HG02870 (cell line): ENCODE measurements at regions not wholly inside any gene's neighbourhood (a gene's known extent, or its start where the extent isn't known, plus 50 kb on each side); places are given as distances from the start of the nearest gene placed in this dataset.
"Not testable (repeated sequence)": the region's sequence is repeated elsewhere in the genome, so short reads cannot be mapped to it uniquely, and the experiment has no call there.

Source experiments
- ATAC-seq: cut with Tn5 transposase; IDR thresholded peaks from one replicate; pipeline ENCODE4 v1.9.1; 2021; ENCODE audit warnings: mild to moderate bottlenecking, moderate library complexity; ENCODE audit not compliant: unreplicated experiment

DNA sequence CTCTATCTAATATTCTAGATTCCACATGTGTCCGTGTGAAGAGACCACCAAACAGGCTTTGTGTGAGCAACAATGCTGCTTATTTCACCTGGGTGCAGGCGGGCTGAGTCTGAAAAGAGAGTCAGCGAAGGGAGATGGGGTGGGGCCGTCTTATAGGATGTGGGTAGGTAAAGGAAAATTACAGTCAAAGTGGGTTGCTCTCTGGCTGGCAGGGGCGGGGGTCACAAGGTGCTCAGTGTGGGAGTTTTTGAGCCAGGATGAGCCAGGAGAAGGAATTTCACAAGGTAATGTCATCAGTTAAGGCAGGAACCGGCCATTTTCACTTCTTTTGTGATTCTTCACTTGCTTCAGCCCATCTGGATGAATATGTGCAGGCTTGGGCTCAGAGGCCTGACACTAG, 779.3 kb downstream of the RNF144A start:
- not testable (repeated sequence) for ATAC-seq

DNA sequence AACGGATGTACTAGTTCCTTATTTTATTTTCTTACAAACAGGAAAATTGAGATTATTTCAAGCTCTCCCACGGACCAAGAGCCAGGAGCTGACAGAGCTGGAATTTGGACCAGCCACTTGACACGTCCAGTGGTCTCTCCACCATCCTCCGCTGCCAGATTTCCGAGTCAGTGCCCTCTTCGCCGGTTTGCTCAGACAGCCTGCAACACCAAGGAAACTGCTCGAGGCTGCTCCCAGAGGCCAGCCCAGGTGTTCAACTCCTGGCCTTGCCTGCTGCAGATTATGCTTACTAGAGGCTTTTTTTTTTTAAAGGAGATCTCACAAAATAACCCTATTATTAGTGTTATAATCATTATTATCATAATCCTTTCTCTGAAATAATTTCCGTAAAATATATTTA, 779.8 kb downstream of the RNF144A start:
- ATAC-seq = no peak

DNA sequence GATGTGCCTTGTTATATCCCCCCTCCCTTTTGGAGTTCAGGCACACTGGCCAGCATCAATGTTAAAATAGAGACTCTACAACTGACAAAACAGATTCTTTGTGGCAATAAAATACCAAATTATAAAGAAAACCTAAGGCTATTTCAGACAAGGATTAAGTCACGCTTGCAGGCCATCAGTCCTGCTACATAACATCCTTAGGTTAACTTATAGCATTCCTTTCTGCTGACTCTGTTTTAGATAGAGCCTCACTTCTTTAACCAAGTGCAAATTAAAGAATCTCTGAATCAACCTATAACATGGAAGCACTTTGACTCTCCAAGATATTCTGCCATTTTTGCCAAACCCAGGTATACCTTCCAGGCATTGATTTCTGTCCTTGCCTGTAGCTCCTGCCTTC, 784.6 kb downstream of the RNF144A start:
- ATAC-seq = no peak

DNA sequence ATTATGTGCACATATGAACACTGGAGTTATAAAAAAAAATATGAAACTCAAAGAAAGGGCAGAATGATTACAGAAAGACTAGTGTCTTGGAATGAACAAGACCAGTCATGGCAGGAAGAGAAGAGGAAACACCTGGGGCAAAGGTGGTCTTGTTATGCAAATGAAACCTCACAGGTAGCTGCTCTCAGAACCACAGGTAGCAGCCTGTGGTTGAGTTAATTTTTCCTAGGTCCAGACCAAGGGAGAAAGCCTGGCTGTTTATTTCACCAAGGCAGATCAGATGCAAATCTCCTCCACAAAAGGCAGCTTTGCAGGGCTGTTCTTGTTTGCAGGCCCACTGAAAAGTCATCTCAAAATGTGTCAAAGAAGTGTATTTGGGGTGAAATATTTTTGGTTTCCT, 785.8 kb downstream of the RNF144A start:
- ATAC-seq = no peak

DNA sequence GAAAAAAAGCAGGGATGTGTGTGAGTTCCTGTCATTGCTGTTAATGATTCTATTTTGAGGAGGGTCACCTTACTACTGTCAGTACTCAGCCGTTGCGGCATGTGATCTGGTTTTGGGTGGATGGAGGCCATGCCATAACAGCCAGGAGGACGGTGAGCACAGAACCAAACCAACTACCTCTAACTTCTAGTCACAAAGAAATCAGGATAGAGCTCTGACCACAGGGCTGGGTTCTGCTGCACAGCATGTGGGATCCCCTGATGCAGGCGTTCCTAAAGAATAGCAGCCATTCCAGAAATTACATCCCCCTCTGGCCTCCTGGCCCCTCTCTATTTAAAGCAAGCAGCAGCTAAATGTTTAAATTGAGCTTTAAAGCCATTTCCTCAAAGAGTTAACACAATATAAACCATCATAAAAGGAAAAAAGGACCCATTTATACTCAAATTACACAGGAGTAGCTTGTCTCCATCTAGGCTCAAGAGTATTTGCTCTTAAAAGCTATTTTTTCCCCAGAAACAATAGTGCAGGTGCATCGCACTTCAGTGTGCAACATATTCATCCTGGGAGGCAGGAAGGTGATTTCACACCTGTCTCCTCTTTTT, 786.4 kb downstream of the RNF144A start:
- ATAC-seq = no peak

DNA sequence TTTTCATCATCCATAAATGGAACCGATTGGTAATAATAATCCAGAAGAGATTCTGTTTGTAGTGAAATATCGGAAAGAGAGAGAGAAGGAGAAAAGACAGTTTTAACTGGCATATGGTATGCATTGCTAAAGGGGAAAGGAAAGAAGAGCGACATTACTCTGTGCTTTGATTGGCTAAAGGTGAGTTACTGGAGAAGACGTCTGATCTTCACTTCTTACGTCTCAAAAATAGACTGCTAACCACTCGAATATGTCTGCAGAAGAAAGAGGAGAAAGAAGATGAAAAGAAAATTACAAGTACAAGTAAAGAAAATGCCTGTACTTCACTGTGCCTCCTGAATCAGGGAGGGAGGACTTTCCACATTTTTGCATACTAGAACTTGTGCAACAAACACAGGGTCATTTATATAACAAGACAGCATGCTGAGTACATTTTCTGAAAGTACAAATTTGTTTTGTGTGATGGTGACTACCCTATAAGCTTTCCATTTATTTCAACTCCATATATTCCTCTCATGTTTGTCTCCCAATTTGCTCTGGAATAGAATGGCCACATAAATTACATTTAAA, 787.2 kb downstream of the RNF144A start:
- ATAC-seq = no peak

DNA sequence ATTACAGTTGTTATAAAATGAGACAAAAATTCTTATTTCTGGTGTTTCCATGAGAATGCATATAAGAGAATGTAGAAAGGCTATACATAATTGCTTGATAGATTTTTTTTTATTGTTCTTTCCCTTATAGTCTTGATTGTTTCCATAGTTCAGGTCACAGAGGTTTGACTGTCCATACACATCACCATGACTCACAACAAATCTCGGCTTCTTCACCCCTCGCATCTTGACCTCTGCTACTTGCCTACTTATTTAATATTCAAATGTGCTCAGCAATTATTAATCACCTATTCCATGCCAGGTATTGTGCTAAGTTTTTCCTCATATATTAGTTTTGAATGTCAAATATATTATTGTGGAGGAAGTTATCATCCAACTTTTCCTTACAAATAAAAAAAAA, 789.6 kb downstream of the RNF144A start:
- ATAC-seq = no peak

DNA sequence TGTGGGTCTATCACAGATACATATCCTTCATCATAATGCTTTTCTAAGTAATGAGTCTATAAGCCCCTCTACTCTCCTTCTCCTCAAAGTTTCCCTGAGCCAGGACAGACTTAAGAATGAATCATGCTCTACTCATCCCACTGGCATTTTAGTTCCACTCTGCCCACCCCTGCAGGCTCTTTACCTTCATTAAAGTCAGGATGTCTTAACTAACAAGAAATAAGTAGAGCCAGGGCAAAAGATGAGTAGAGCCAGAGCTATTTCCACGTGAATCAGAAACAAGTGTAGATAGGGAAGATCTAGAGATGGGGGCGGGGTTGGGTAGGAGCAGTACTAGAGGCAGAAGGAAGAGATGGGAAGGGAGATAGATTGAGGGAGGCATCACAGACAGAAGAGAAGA, 790.5 kb downstream of the RNF144A start:
- no peak for ATAC-seq

DNA sequence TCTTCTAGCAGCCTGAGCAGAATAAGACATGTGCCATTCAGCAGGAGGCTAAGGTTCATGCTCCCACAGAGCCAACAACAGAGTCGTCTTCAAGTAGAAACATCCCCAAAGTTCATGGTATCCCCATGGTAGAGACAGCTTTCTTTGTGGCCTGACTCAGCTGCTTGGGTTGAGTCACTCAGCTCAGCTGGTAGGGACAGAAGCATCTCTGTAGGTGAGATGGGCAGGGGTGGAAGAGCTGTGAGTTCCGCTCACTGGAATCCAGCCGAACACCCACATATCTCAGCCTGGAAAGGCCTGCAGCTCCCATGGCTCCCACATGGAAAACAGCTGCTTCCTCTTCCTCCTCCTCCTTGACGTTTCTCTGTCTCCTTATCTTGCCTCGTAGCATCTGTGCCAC, 792.7 kb downstream of the RNF144A start:
- no peak for ATAC-seq

DNA sequence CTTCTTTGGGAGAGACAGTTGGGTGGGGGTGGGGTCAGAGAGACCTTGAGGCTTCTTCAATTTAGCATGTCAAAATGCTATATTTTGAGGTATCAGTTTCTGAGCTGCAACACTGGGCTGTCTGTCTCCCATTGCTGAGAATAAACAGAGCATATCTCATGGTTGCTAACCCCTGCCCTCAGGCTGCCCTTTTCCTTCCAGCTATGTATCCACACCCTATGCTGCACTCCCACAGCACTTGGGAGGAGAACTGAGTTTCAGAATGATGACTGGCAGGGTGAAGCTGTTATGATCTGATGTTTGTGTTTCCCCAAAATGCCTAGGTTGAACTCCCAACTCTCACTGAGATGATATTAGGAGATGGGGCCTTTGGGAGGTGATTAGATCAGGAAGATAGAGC, 794.0 kb downstream of the RNF144A start:
- ATAC-seq = no peak

DNA sequence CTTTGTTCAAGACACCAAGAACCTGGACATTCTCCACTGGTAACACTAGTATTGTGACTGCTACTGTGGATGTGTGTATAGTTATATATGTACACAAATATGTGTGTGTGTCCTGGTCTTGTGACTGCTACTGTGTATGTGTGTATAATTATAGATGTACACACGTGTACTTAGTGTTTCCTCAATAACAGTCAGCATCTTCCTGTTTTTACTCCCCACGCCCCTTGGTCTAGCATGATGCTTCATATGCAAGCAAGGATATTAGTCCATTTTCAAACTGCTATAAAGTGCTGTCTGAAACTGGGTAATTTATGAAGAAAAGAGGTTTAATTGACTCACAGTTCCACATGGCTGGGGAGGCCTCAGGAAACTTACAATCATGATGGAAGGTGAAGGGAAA, 802.7 kb downstream of the RNF144A start:
- ATAC-seq = no peak

DNA sequence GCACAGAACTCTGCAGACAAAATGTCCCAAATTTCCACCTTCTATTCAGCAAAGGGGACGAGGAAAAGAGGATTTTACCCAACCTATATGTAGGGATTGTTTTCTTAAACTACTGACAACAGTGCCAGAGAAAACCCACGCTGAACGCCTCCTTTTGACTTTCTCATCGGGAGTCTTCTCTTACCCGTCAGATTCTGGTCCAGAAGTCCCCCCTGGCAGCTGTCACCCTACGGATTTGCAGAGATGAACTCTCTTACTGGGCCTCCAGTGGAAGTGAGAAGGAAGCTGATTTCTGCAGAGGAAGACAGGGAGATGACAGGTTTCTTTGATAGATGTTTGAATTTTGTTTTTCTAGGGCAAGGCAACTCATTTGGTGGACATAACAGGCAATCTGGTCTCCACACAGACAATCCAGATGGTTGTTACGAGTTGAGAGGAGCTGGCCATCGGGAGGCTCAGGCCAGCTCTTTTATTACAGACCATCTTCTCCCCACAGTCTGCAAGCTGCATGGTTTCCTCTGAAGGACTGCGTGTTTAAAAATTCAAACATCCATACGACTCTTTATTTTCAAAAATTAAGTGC, 804.3 kb downstream of the RNF144A start:
- no peak for ATAC-seq

DNA sequence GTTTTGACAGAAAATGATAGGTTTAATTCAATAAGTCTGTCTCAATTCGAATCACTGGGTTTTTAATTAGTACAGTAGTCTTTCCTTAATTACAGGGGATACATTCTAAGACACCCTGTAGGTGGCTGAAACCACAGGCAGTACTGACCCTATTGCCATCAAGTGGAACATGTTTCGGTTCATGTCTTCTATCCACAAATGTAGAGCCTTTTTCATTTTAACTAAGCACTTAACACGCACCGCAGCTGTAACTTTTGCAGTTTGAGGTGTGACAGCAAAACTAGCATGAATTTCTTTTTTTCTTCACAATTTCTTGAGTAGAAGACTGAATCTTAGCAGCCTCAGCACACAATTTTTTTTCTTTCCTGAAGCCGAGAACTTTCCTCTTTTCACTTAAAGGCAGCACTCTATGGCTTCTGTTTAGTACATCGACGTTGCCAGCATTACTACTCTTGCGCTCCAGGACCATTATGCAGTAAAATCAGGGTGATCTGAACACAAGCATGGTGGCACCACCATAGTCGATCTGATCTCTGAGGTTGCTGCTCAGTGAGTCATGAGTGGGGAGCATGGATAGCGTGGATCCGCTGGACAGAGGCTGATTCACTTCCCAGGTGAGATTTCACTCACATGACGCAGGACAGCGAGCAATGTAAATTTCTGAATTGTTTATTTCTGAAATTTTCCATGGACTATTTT, 805.1 kb downstream of the RNF144A start:
- peak; percentile 93 for ATAC-seq

DNA sequence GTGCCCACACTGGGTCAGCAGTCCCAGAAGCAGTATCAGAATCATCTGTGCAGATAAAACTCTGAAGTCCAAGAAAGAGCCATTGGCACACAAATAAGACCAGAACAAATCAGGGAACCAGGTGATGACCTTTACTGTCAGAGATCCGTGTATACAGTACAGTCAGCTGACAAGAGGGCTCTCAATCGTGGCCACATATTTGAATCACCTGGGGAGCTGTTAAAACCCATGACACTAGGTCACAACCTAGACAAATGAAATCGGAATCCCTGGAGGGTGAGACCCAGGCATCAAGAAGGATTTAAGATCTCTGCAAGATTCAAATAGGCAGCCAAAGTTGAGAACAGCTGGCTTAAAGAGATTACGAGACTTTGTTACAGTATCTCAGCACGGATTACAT, 807.1 kb downstream of the RNF144A start:
- ATAC-seq = no peak

DNA sequence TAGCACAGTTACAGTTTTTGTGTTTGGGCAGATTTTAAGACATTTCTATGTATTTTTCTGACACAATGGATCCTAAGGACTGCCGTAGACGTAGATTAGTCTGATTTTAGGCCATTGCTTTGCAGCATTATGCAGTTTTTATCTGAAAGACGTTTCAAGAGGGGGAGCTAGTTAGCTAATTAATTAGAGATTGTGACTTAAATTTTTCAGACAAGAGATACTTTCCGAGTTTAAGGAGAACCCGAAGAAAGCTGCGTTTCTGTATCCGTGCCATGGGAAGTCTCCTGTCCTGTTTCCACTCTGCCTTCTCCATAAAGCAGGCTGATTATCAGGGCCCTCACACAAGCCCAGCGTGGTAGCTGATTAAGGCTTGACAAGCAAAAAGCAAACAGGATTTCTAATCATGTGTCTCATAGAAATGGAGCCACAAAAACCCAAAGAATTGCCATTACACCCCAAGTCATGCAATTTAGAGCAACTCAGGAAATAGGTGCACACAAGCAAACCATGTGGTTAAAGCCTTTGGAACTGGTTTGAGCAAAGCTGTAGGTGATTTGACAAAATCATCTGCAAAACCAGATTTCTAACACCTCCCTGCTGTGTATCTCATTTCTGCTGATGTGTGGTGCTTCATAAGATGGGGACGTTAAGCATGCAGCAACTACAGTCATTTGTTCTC, 808.1 kb downstream of the RNF144A start:
- ATAC-seq = no peak

DNA sequence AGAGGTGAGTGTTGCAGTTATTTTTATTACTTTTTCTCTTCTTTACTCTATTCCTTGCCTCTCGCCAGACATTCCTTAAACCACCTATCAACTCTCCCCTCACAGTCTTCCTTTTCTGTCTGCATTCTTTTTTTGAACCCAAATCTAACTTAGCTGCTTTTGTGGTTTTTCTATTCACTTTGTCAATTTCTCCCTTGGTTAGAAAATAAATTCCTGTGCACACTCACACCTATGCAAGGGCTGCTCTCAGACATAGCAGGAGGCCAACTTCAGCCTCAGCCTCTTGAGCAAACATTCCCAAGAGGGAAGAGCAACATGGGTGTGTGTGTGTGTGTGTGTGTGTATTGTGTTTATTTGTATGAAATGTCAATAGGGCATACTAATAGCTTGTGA, 808.6 kb downstream of the RNF144A start:
- no peak for ATAC-seq

DNA sequence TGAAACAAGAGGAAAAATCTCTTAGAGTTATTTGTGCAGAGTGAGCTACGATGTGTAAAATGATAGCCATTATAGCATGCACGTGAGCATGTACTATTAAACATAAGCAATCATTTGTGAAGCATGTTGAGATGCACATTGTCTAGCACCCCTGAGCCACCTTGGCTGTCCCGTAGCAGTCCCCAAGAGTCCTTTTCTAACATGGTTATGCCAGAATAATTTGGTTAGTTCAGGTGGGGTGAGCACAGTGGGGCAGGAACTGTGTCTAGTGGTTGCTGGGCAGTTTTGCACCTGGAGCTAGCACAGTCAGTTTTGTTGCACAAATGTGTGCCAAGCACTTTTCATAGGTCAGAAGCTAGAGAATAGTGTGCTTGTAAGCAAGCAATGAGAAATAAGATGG, 809.8 kb downstream of the RNF144A start:
- no peak for ATAC-seq

DNA sequence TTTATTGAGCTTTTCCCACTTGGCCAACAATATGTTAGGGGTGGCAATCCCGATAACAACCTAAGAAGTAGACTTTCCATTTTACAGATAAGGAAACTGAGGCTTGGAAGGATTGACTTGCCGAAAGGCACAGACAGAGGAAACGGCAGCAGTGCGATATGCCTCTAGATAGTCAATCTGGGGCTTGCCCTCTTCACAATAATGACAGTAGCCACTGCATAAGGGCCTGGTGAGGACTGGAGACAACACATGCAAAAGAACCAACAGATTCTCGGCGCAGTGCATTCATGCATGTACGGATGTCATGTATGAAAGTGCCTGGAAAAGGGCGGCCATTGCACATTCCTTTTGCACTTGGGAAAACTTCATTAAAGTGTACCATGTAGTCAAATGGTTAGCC, 811.2 kb downstream of the RNF144A start:
- no peak for ATAC-seq

DNA sequence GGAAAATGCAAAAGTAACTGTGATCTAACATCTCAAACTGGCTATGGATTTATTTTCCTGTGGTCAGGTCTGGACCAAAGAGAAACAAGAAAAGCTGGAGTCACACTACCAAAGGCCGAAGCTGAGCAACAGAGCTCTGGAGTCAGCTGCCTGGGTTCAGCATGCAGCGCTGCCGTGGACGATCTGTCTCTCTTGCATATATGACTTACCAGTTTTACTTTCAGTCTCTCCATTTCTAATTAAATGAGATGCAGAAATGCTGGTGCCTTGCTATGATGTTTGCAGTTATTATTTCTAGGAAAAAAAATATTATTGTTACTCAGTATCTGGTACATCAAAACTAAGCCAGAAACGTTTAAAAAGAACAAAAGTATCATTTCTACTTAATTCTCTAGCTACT, 813.2 kb downstream of the RNF144A start:
- ATAC-seq = no peak

DNA sequence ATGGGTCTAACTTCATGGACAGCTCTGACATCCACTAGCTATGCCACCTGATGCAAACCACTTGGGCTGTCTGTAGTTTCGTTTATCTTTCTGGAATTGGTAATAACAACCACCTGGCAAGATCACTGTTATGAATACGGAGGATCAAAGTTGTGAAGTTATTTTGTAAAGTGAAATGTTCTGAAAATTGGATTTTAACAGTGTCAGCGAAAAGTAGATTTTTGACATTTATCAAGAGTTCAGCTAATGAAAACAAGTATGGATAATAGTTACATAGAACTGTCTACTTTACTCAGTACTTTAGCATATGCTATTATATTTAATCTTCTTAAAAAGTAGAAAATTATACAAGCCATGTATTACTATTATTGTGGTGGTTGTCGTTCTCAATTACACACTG, 813.8 kb downstream of the RNF144A start:
- no peak for ATAC-seq

DNA sequence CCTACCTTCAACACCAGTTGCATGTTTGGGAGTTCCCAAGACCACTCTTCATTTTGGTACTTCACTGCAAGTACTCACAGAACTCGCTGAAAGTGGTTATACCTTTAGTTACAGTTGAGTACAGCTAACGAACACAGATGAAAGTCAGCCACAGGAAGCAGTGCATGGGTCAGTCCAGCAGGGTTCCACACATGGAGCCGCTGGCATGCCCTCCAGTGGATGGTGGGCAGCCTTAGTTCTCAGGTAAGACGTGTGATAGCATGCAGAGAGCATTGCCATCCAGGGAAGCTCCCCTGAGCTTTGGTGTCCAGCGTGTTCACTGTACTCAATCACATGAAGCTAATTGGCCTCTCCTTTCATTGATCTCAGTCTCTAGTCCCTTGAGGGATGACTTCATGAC, 815.3 kb downstream of the RNF144A start:
- ATAC-seq = no peak
